ENCODE measurements at regions not wholly inside any gene's neighbourhood (a gene's known extent, or its start where the extent isn't known, plus 50 kb on each side); places are given as distances from the start of the nearest gene placed in this dataset.

GRCh38 chr1:39142401-39143060 lies 62.0 kb upstream of the MACF1 start:
- TF ChIP-seq POLR2AphosphoS5 (IDR thresholded peaks at IDR 0.05; ENCODE audit: insufficient read depth, low read depth, low read length): no peak
- no peak for TF ChIP-seq CTCF (IDR thresholded peaks at IDR 0.05; ENCODE audit: extremely low read depth in 1 of 2, insufficient read depth in 1 of 2, low read depth in 1 of 2, low read length in 2 of 2)
- no peak for TF ChIP-seq EZH2 (IDR thresholded peaks at IDR 0.05; ENCODE audit: borderline replicate concordance, low read depth, low read length, severe bottlenecking)
- no peak for TF ChIP-seq POLR2A (IDR thresholded peaks at IDR 0.05; ENCODE audit: low read depth, low read length)
- TF ChIP-seq JUN (IDR thresholded peaks at IDR 0.05; ENCODE audit: borderline replicate concordance, insufficient read depth, insufficient read length, low read depth): no peak

All from endothelial cell of umbilical vein (primary cell).